Nephron (organoid): ENCODE measurements at regions not wholly inside any gene's neighbourhood (a gene's known extent, or its start where the extent isn't known, plus 50 kb on each side); places are given as distances from the start of the nearest gene placed in this dataset.
"Not testable (repeated sequence)": the region's sequence is repeated elsewhere in the genome, so short reads cannot be mapped to it uniquely, and the experiment has no call there.

ENCODE experiments used
- H3K27ac Mint-ChIP-seq, 3 experiments: 2 replicates each; pipeline ENCODE4 v1.8.0; 2020; ENCODE audit warnings: mixed read lengths in 3 of 3, mild to moderate bottlenecking in 2 of 3, moderate library complexity in 1 of 3
- H3K27me3 Mint-ChIP-seq: 2 replicates; pipeline ENCODE4 v1.8.0; 2021; ENCODE audit warnings: low read depth, mild to moderate bottlenecking, moderate library complexity, mixed read lengths
- H3K36me3 Mint-ChIP-seq: 2 replicates; pipeline ENCODE4 v1.8.0; 2020; ENCODE audit warnings: low read depth, mixed read lengths
- H3K4me1 Mint-ChIP-seq: 2 replicates; pipeline ENCODE4 v1.8.0; 2020; ENCODE audit warnings: mixed read lengths
- H3K4me3 Mint-ChIP-seq, 3 experiments: 2 replicates each; pipeline ENCODE4 v1.8.0; 2020; ENCODE audit warnings: mild to moderate bottlenecking in 3 of 3, mixed read lengths in 3 of 3, moderate library complexity in 2 of 3
- H3K9me3 Mint-ChIP-seq: 2 replicates; pipeline ENCODE4 v1.8.0; 2020; ENCODE audit warnings: mixed read lengths
- TF ChIP-seq, protein P1 (sequence below), 3 experiments: fragments of 200-600 bp; sonication (generic); IDR thresholded peaks; one replicate each; pipeline ENCODE4 v1.5.0; 2021; ENCODE audit warnings: antibody characterized with exemption in 3 of 3; ENCODE audit not compliant: unreplicated experiment in 3 of 3

DNA sequence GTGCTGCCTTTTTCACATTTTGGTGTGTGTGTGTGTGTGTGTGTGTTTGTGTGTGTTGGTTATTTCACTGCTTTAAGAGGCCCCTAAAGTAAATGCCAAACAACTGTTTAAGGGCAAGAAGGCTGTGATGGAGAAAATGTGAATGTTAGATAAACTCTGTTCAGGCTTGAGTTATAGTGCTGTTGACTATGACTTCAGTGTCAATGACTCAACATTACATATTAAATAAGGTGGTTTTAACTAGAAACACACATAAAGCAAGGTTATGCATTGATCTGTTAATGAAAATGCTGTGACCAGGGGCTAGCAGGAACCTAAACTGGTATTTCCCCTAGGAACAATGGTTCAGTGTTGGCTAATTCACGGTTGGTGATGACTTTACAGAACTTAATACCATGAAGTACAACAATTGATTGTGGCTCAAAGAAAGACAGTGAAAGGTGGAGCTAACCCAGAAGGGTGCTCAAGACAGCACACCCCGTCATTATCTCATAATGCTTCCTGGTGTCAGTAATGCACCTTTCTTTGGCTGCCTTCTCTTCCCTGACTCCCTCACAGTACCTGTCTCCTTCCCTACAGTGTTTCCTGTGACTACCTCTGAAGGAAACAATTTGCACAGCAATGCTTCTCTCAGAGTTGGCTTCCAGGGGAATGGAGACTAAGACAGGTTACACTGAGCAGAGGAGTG is 116.1 kb downstream of the RIN2 start:
- Mint-ChIP-seq H3K27me3 (no peaks in the 10 kb centered on the region), H3K27ac (peak overlapping the region in 1 of 3 experiments; percentile 20), H3K9me3 (peaks cover 2% of the 10 kb centered on the region), H3K4me3 (no peak overlapping the region), H3K4me1 (peaks cover 11% of the 10 kb centered on the region), H3K36me3 (peaks cover 59% of the 10 kb centered on the region)
- TF ChIP-seq, protein P1, sequence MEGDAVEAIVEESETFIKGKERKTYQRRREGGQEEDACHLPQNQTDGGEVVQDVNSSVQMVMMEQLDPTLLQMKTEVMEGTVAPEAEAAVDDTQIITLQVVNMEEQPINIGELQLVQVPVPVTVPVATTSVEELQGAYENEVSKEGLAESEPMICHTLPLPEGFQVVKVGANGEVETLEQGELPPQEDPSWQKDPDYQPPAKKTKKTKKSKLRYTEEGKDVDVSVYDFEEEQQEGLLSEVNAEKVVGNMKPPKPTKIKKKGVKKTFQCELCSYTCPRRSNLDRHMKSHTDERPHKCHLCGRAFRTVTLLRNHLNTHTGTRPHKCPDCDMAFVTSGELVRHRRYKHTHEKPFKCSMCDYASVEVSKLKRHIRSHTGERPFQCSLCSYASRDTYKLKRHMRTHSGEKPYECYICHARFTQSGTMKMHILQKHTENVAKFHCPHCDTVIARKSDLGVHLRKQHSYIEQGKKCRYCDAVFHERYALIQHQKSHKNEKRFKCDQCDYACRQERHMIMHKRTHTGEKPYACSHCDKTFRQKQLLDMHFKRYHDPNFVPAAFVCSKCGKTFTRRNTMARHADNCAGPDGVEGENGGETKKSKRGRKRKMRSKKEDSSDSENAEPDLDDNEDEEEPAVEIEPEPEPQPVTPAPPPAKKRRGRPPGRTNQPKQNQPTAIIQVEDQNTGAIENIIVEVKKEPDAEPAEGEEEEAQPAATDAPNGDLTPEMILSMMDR (IDR thresholded peaks at IDR 0.05; ENCODE audit: unreplicated experiment in 3 of 3), result no peak

DNA sequence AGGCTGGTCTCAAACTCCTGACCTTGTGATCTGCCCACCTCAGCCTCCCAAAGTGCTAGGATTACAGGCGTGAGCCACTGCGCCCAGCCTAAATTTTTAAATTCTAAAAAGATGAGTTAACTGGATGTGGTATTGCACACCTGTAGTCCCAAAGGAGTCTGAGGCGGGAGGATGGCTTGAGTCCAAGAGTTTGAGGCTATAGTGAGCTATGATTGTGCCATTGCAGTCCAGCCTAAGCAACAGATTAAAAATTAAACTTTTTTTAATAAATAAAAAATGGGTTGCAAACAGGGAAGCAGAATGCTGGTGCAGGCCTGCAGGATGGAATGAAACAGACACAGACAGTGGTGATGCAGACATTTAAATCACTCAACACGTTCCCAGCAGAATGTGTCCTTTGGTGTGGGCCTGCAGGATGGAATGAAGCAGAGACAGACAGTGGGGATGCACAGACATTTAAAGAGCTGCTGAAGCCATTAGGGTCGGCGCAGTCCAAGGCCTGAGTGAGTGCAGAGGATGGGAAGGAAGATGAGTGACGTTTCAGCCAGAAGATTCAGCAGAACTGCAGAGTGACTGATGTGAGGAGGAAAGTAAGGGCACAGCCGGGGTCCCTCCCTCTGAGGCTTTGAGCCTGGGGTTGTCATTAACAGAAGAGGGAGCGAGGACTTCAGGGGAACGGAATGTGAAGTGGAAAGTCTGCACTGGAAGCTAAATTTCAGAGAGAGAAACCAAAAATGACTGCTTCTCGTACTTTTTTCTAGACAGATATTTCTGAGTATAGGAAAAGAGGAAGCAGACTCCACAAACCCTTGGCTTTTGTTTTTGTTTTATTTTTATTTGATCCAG is 117.5 kb downstream of the RIN2 start:
- peak overlapping the region; percentile 59 to 83 (median 64) for H3K27ac Mint-ChIP-seq
- H3K27me3 Mint-ChIP-seq, result no peaks in the 10 kb centered on the region
- TF ChIP-seq, protein P1 (IDR thresholded peaks at IDR 0.05; ENCODE audit: unreplicated experiment in 3 of 3), result no peak
- peaks cover 2% of the 10 kb centered on the region for H3K9me3 Mint-ChIP-seq
- H3K4me1 Mint-ChIP-seq, result peaks cover 15% of the 10 kb centered on the region
- peaks cover 60% of the 10 kb centered on the region for H3K36me3 Mint-ChIP-seq
- H3K4me3 Mint-ChIP-seq, result peak overlapping the region in 1 of 3 experiments; percentile 9

DNA sequence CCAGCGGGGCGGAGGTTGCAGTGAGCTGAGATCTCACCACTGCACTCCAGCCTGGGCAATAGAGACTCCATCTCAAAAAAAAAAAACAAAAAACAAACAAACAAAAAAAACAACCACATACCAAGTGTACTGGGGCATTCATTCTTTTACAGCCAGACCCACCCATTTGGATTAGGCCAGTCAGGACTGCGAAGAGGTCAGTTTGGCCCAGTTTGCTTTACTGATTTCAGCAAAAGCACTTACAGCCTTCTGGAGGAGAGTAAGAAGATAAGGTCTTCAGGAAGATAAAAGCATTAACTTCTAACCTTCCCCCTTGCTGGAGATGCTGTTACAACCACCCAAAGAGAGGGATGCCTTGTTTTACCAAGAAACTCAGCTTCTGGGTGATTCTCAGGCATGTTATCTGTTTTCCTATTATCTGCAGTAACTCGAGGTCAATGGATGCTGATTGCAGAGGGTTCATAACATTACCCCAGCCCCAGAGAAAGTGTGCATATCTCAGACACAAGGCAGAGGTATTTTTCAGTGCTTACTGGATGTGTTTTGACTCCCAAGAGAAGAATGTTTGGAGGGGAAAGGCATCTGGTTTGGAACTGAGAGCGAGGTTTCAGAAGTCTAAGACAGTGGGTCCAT is 118.9 kb downstream of the RIN2 start:
- H3K9me3 Mint-ChIP-seq, result peaks cover 2% of the 10 kb centered on the region
- TF ChIP-seq, protein P1 (IDR thresholded peaks at IDR 0.05; ENCODE audit: unreplicated experiment in 3 of 3), result no peak
- H3K4me3 Mint-ChIP-seq, result no peak overlapping the region
- H3K27ac Mint-ChIP-seq, result peak overlapping the region in 1 of 3 experiments; percentile 59
- H3K36me3 Mint-ChIP-seq, result peaks cover 49% of the 10 kb centered on the region
- no peaks in the 10 kb centered on the region for H3K27me3 Mint-ChIP-seq
- peaks cover 15% of the 10 kb centered on the region for H3K4me1 Mint-ChIP-seq

DNA sequence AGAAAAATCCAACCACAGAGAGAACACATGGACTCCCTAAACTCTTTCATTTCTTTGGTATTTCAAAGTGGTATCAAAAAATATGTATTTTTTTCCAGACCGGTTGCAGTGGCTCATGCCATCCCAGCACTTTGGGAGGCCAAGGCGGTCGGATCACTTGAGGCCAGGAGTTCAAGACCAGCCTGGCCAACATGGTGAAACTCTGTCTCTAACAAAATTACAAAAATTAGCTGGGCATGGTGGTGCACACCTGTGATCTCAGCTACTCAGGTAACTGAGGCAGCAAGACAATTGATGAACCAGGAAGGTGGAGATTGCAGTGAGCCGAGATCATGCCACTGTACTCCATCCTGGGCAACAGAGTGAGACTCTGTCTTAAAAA is 121.8 kb downstream of the RIN2 start:
- not testable (repeated sequence) for H3K9me3 Mint-ChIP-seq, H3K27ac Mint-ChIP-seq, H3K4me3 Mint-ChIP-seq, H3K27me3 Mint-ChIP-seq
- peaks cover 17% of the 10 kb centered on the region for H3K4me1 Mint-ChIP-seq
- peaks cover 30% of the 10 kb centered on the region for H3K36me3 Mint-ChIP-seq

DNA sequence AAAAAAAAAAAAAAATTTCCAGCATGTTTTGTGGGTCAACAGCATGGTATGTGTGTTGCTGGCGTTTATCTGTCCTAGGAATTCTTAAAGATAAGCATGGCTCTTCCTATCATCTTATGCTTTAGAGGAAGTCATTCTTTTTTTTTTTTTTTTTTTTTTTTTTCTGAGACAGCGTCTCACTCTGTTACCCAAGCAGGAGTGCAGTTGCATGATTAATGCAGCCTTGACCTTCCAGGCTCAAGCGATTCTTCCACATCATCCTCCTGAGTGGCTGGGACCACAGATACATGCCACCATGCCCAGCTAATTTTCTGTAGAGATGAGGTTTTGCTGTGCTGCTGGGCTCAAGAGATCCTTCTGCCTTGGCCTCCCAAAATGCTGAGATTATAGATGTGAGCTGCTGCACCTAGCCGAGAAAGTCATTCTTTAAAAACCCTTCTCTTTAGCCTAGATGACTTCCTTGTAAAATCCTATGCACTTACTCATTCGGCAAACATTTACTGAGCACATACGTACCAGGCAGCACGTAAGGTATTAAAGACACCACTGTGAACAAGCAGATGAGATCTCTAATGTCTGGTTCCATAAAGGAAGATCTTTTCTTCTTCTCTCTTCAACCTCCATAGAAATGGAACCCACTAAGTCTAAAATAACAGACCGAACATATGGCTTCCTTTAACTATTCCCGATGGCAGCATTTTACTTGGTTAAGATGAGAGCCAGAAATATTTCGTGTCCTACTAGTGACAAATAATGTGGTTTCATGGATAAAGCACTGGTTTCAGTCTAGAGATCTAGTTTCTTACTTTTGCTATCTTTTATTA is 122.4 kb downstream of the RIN2 start:
- Mint-ChIP-seq H3K9me3 (no peaks in the 10 kb centered on the region), H3K4me1 (peaks cover 20% of the 10 kb centered on the region), H3K27ac (no peak overlapping the region), H3K4me3 (no peak overlapping the region), H3K27me3 (no peaks in the 10 kb centered on the region), H3K36me3 (peaks cover 30% of the 10 kb centered on the region)
- TF ChIP-seq, protein P1 (IDR thresholded peaks at IDR 0.05; ENCODE audit: unreplicated experiment in 3 of 3), result no peak
